NCI-H128 (cell line): ENCODE measurements at regions not wholly inside any gene's neighbourhood (a gene's known extent, or its start where the extent isn't known, plus 50 kb on each side); places are given as distances from the start of the nearest gene placed in this dataset.
"Not testable (repeated sequence)": the region's sequence is repeated elsewhere in the genome, so short reads cannot be mapped to it uniquely, and the experiment has no call there.

ENCODE experiments used
- DNase-seq: peaks from one replicate; lab custom pipeline; 2025; ENCODE audit not compliant: unreplicated experiment; lab: John Stamatoyannopoulos, UW

GRCh38 chr13:23947893-23948292 is 50.6 kb upstream of the C1QTNF9B start:
- no peak for DNase-seq

GRCh38 chr13:23949200-23949599 is 51.9 kb upstream of the C1QTNF9B start:
- DNase-seq, result no peak

GRCh38 chr13:23949736-23950135 is 52.4 kb upstream of the C1QTNF9B start:
- no peak for DNase-seq

- DNase-seq, result no peak
These were observed 53.6 kb upstream of the C1QTNF9B start for GRCh38 chr13:23950736-23951510.

DNA sequence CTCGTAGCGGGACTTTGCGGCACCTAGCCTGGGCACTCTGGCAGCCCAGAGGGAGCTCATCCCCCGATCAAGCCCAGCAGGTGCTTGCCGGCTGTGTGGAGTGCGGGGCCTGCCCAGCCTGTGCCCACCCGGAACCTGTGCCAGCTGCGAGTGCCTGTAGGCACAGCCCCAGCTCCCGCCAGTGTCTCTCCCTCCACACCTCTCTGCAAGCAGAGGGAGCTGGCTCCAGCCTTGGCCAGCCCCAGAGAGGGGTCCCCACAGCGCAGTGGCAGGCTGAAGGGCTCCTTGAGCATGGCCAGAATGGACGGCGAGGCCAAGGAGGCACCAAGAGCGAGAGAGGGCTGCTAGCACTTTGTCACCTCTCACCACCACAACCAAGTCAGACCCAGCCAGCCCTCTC is 55.5 kb upstream of the C1QTNF9B start:
- no peak for DNase-seq

DNA sequence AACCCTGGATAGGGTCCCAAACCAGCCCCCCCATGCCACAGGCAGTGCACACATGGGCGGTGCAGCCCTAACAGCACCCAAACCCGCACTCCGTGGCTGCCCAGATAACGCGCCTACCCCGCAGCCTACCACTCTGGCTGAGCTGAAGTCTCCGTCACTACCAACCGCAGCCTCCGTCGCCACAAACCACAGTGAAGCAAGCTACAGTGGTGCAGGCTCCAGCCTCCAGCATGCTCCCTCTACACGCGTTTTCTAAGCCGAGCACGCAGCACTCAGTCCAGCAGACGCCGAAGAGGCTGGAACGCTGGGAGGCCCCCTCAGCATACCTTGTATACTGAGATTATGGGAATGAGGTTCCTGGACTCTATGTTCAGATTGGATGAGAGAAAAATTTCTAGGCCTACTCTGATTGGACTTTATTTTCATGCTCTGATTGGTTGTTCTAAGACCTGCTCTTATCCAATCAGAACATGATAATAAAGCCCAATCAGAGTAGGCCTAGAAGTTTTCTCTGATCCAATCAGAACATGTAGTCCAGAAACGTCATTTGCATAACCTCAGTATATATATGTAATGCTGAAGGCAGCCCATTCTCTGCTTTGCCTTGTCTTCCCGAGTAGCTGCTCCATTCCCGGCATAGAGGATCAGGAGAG is 56.7 kb upstream of the C1QTNF9B start:
- no peak for DNase-seq

- no peak for DNase-seq
These were observed 57.8 kb upstream of the C1QTNF9B start for GRCh38 chr13:23955064-23955463.

GRCh38 chr13:23956106-23956505 is 58.8 kb upstream of the C1QTNF9B start:
- DNase-seq, result no peak

DNA sequence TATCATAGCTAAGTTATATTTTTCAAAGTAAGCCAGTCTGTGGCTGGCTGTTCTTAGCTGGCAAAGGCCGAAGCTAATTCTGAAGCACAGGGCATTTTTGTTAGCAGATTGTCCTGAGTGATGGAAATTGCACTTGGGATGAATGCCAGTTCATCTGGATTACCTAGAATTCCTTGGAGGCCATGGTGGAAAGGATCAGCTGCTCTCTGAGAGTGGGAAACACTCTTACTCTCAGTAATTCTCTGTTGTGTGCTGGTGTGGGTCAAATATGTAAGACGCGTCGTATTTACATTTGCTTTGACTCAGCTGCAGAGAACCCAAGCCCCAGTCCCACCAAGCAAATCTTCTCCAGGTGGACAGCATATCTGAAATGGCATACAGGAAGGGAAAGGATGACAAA is 60.7 kb upstream of the C1QTNF9B start:
- DNase-seq, result no peak

DNA sequence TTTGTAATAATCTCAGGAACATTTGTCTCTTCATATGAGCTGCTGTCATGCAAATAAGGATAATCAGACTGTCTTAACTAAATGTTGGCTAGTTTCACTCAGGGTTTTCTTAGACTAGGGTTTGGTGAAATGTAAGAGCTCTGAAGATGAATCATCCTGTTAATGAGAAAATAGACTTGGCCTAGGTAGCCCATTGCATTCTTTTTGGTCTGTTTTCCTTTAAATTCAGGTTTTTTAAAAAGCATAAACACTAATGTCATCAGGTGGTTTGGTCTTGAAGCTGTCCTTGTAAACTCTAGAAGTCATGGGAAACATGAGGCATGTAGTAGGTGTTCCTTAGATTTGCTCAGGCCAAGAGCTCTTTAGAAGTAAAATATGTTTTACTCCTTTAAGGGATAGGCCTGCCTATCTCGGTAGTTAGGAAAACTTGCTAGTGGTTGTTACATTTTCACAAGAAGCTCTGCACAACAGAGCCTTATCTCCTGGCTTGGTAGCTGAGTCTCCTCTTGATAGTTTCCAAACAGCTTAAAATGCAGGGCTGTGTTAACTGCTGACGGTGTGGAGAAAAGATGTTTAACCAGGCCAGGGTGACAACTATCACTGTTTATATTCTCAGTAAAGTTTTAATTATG is 62.0 kb upstream of the C1QTNF9B start:
- no peak for DNase-seq

DNA sequence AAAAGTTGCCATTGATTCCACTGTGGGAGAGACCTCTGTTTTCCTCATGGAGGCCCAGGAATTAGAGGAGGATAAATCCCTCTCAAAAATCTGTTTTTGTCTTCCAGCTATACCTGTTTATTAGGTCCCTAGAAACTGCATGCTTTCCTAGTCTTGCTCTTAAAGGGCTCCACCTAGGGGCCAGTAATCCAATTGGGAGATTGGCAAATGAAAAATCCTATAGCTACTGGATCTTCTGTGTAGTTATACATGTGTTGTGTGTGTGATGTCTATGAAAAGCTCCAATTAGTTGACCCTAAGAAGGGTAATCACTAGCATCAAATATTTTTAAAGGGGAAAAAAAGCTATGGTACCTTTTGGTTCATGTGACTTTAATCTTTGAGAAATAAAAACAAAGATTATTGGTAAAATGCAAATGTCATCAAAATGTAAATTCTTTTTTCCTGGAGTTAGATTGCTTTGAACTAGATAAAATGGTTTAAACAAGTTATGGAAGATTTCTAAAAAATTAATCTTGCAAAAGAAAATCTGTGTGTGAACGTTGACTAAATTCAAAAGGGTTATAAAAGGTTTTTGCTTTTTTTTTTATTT is 63.4 kb upstream of the C1QTNF9B start:
- peak; percentile 20 for DNase-seq

GRCh38 chr13:23963184-23963931 is 66.1 kb upstream of the C1QTNF9B start:
- no peak for DNase-seq

DNA sequence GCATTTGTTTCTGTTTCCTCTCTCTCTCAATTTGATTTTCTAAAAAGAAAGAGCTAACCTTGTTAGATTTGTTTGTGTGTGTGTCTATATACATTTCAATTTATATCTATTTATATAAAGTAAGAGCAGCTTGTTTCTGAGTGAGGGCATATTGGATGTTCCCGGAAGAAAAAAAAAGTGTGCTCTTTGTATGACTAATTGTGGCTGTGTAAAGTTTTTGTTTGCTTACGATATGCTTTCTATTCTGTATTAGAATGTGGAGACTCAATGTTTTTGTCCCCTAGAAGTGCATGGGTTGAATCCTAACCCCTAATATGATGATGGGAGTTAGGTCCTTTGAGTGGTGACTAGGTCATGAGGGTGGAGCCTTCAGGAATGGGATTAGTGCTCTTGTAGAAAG is 66.6 kb upstream of the C1QTNF9B start:
- DNase-seq, result no peak

DNA sequence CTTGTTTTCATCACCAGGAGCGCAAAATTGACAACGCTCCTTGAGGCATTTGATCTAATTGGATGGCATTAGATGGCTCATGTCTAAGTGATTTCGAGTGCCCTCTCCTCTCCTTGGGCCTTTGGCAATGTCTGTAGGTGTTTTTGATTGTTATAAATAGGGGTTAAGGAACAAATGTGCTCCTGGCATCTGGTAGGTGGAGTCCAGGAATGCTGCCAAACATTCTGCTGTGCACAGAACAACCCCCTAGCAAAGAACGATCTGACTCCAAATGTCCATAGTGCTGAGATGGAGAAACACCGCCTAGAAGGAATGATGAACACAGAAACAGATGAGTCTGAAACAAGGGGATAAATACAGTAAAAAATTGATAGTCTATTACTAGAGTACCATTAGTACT is 68.0 kb upstream of the C1QTNF9B start:
- DNase-seq, result peak; percentile 4

DNA sequence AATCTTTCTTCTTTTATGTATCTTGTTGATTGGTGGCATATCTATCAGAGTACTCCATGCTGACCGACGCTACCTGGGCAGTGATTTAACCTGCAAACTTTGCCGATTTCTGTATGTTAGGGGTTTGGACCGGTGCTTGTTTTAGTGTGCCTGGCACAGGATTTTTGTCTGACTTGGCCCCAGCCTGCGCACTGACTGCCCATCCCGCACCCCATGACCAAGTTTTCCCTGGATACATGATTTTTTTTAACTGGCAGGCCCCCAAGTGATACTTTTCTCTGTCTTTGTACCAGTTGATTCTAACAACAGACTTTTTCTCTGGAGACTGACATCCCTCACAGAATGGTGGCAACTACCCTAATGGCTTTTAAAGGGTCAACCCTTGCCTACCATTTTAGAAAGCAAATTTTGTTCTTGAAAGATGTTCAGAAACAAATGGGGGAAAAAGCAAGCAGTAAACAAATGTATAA is 69.0 kb upstream of the C1QTNF9B start:
- DNase-seq, result no peak

DNA sequence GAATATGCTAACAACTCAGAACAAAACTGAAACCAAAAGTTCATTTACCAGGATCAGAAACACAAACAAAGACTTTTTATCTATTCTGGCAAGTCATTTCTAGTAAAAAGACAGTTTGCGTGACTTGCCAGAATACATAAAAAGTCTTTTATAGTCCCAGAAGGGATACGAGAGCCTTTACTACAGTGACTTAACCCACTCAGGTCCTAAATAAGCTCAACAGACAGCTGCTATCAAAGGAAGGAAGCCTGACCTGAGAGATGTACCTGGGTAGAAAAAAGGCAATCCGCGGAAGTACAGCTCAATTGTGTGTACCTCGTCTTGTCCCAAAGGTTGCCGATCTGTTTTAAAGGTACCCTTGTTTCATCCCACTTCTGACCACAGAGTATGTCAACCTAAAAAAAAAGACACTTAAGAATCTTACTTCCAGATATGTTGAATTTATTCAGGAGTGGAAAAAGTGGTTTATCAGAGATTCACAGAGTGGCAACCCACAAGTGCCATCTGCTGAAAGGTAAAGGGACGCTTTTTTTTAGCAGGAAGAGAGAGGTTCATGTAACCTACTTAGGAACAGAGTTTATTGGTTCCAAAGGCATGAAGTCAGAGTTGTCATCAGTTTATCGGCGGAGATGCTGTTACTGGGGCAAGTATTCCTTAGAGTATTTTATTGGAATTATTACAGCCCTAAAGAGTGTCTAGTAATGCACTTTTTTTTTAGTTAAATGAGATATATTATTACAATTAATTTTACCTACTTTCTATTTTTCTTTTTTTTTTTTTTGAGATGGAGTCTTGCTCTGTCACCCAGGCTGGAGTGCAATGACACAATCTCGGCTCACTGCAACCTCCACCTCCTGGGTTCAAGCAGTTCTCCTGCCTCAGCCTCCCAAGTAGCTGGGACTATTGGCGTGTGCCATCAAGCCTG is 69.7 kb upstream of the C1QTNF9B start:
- DNase-seq, result no peak

GRCh38 chr13:23967792-23968191 is 70.5 kb upstream of the C1QTNF9B start:
- not testable (repeated sequence) for DNase-seq

DNA sequence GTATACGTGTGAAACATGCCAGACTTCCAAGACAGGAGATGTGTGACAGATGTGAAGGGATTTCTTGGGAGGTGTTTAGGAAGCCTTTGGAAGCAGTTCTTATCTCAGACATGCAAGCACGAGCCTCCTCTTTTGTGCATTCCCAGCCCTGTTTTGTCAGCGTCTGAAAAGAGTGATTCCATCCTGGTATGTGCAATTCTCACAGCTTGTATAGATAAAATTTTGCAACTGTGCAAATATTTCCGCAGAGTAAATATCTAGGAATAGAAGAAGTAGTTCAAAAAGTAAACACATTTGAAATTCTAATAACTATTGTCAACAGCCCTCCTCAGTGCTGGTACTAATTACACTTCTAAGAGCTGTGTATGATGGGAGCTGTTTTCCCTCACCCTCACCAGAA is 72.3 kb upstream of the C1QTNF9B start:
- DNase-seq, result no peak

DNA sequence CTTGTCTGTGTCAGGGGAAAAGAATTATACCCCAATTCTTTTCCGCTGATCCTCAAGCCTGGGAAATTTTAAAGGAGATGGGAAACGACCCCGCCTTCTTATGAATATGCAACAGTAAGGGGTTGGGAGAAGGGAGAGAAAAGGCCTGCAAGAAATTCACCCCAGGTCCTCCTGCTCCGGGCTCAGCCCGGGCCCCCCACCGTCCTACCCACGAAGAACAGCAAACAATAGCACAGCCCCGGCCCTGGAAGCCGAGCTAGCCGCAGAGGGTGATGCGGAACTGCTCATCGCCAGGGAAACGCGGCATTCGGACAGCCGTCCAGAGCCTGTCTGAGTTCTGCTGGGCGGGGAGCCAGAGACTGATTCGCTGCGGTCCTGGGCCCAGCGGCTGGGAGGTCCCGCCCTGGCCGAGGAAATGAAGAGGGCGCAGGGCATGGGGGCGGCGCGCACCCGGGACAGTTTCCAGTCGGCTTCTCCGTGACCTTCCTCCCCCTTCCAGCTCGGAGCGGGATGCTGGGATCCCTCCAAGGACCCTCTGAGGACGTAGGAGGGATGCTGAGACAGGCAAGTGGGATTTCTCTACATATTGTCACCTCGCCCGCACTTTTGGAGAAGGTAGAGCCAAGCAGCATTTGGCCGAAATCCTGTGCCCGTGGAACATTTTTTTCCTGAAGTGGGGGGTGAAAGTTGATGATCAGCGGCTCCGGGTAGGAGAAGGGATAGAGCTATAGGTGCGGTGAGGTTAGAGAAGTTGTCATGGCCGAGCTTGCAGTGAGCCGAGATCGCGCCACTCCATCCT is 82.3 kb upstream of the C1QTNF9B start:
- peak; percentile 11 for DNase-seq
